ENCODE measurements at regions not wholly inside any gene's neighbourhood (a gene's known extent, or its start where the extent isn't known, plus 50 kb on each side); places are given as distances from the start of the nearest gene placed in this dataset.

GRCh38 chr10:23951841-23952240 is 257.1 kb upstream of the KIAA1217 start:
- no peak for TF ChIP-seq ELF1 (IDR thresholded peaks at IDR 0.05; ENCODE audit: borderline replicate concordance, low read depth)
- no peak for TF ChIP-seq CTCF (IDR thresholded peaks at IDR 0.05 in 2 of 3, conservative IDR thresholded peaks at IDR 0.05 in 1 of 3; ENCODE audit: borderline replicate concordance in 1 of 3, insufficient read depth in 1 of 3, low read depth in 2 of 3, low read length in 2 of 3)
- no peak for TF ChIP-seq EZH2phosphoT487 (IDR thresholded peaks at IDR 0.05; ENCODE audit: borderline replicate concordance)
- TF ChIP-seq CEBPB (IDR thresholded peaks at IDR 0.05; ENCODE audit: low read depth), result no peak
- no peak for TF ChIP-seq EZH2 (IDR thresholded peaks at IDR 0.05)
- no peak for TF ChIP-seq POLR2A (IDR thresholded peaks at IDR 0.05; ENCODE audit: borderline replicate concordance, extremely low read depth, insufficient read depth, insufficient read length)
- no peak for TF ChIP-seq POLR2AphosphoS5 (IDR thresholded peaks at IDR 0.05; ENCODE audit: low read depth, low read length)
- no peak for TF ChIP-seq ZNF274 (IDR thresholded peaks at IDR 0.05; ENCODE audit: low read depth, low read length)
- no peak for TF ChIP-seq RAD21 (IDR thresholded peaks at IDR 0.05; ENCODE audit: low read depth)
- no peak for TF ChIP-seq ZFX (IDR thresholded peaks at IDR 0.05)
- no peak for TF ChIP-seq JUND (IDR thresholded peaks at IDR 0.05)
- TF ChIP-seq ATF3 (IDR thresholded peaks at IDR 0.05), result no peak
